OCI-LY1 (cell line): ENCODE measurements at regions not wholly inside any gene's neighbourhood (a gene's known extent, or its start where the extent isn't known, plus 50 kb on each side); places are given as distances from the start of the nearest gene placed in this dataset.

ENCODE experiments used
- H2AFZ ChIP-seq: fragments of 200-600 bp; sonication (generic), shearing (Covaris generic); 2 replicates; pipeline ENCODE4 v1.6.0; 2014; ENCODE audit warnings: antibody characterized with exemption, mild to moderate bottlenecking, low read length
- H3F3A ChIP-seq: fragments of 200-600 bp; sonication (generic), shearing (Covaris generic); 2 replicates; pipeline ENCODE4 v1.6.0; 2014; ENCODE audit warnings: mild to moderate bottlenecking, antibody characterized with exemption, low read length, moderate library complexity; ENCODE audit not compliant: insufficient read depth
- H3K27ac ChIP-seq: fragments of 200-600 bp; sonication (generic); 2 replicates; pipeline ENCODE4 v1.5.1; 2014; ENCODE audit warnings: low read length, mixed run types, mild to moderate bottlenecking, low read depth; ENCODE audit not compliant: poor library complexity, severe bottlenecking
- H3K27me3 ChIP-seq: fragments of 200-600 bp; sonication (generic); 2 replicates; pipeline ENCODE4 v1.6.0; 2014; ENCODE audit warnings: antibody characterized with exemption, mild to moderate bottlenecking, low read length, moderate library complexity; ENCODE audit not compliant: insufficient read depth
- H3K36me3 ChIP-seq: fragments of 200-600 bp; sonication (generic); 2 replicates; pipeline ENCODE4 v1.6.1; 2014; ENCODE audit warnings: mild to moderate bottlenecking, antibody characterized with exemption, low read length, moderate library complexity, mixed read lengths; ENCODE audit not compliant: insufficient read depth
- H3K4me1 ChIP-seq: fragments of 200-600 bp; sonication (generic); 2 replicates; pipeline ENCODE4 v1.5.1; 2014; ENCODE audit warnings: mild to moderate bottlenecking, low read length, moderate library complexity; ENCODE audit not compliant: insufficient read depth, severe bottlenecking
- H3K4me2 ChIP-seq: fragments of 200-600 bp; sonication (generic), shearing (Covaris generic); 2 replicates; pipeline ENCODE4 v1.6.1; 2014; ENCODE audit warnings: low read length
- H3K4me3 ChIP-seq: fragments of 200-600 bp; sonication (generic); 2 replicates; pipeline ENCODE4 v1.5.1; 2014; ENCODE audit warnings: low read length, low read depth, mild to moderate bottlenecking, mixed read lengths; ENCODE audit not compliant: poor library complexity, severe bottlenecking
- H3K79me2 ChIP-seq: fragments of 200-600 bp; shearing (Covaris generic); 2 replicates; pipeline ENCODE4 v1.6.1; 2016; ENCODE audit warnings: mixed run types, low read length, mixed read lengths; ENCODE audit not compliant: insufficient read depth
- H3K9ac ChIP-seq: fragments of 200-600 bp; sonication (generic), shearing (Covaris generic); 2 replicates; pipeline ENCODE4 v1.6.1; 2014; ENCODE audit warnings: mild to moderate bottlenecking, low read length, mixed read lengths
- H3K9me2 ChIP-seq: fragments of 200-600 bp; sonication (generic), shearing (Covaris generic); 2 replicates; pipeline ENCODE4 v1.6.1; 2014; ENCODE audit warnings: low read depth, mild to moderate bottlenecking, low read length, mixed read lengths
- H3K9me3 ChIP-seq: fragments of 200-600 bp; shearing (Covaris generic); 2 replicates; pipeline ENCODE4 v1.6.1; 2014; ENCODE audit warnings: low read length, mixed read lengths
- H4K20me1 ChIP-seq: fragments of 200-600 bp; sonication (generic), shearing (Covaris generic); 2 replicates; pipeline ENCODE4 v1.6.0; 2016; ENCODE audit warnings: mild to moderate bottlenecking, low read length; ENCODE audit not compliant: insufficient read depth
- CTCF ChIP-seq: fragments of 200-600 bp; sonication (generic), shearing (Covaris generic); IDR thresholded peaks from 2 replicates; pipeline ENCODE4 v1.5.1; 2017; ENCODE audit warnings: mild to moderate bottlenecking, antibody characterized with exemption, low read length, moderate library complexity, mixed read lengths
- EZH2 ChIP-seq: fragments of 200-600 bp; sonication (generic), shearing (Covaris generic); IDR thresholded peaks from 2 replicates; pipeline ENCODE4 v1.8.0; 2017; ENCODE audit warnings: borderline replicate concordance, mixed run types, mild to moderate bottlenecking, antibody characterized with exemption, low read length, moderate library complexity, mixed read lengths

GRCh38 chr5:149441986-149442385 lies 62.9 kb upstream of the IL17B start:
- H3K27me3 ChIP-seq: no peaks in the 10 kb centered on the region
- H2AFZ ChIP-seq: no peak overlapping the region
- no peaks in the 10 kb centered on the region for H3K36me3 ChIP-seq
- H3F3A ChIP-seq: no peaks in the 10 kb centered on the region
- no peaks in the 10 kb centered on the region for H3K79me2 ChIP-seq
- H3K4me2 ChIP-seq: no peak overlapping the region
- no peak overlapping the region for H3K27ac ChIP-seq
- H3K4me3 ChIP-seq: no peak overlapping the region
- no peak overlapping the region for H3K9ac ChIP-seq
- H4K20me1 ChIP-seq: no peaks in the 10 kb centered on the region
- H3K9me3 ChIP-seq: no peaks in the 10 kb centered on the region
- TF ChIP-seq EZH2: no peak
- no peak for TF ChIP-seq CTCF
- no peaks in the 10 kb centered on the region for H3K9me2 ChIP-seq
- H3K4me1 ChIP-seq: no peaks in the 10 kb centered on the region

GRCh38 chr5:149441194-149441753 lies 62.2 kb upstream of the IL17B start:
- H2AFZ ChIP-seq: no peak overlapping the region
- no peak overlapping the region for H3K4me2 ChIP-seq
- no peaks in the 10 kb centered on the region for H3K36me3 ChIP-seq
- no peak overlapping the region for H3K27ac ChIP-seq
- H3K4me1 ChIP-seq: no peaks in the 10 kb centered on the region
- no peaks in the 10 kb centered on the region for H3K79me2 ChIP-seq
- no peaks in the 10 kb centered on the region for H3K9me2 ChIP-seq
- H3K9me3 ChIP-seq: no peaks in the 10 kb centered on the region
- no peak for TF ChIP-seq CTCF
- no peak overlapping the region for H3K4me3 ChIP-seq
- no peaks in the 10 kb centered on the region for H3K27me3 ChIP-seq
- H3F3A ChIP-seq: no peaks in the 10 kb centered on the region
- H4K20me1 ChIP-seq: no peaks in the 10 kb centered on the region
- no peak overlapping the region for H3K9ac ChIP-seq

- no peak overlapping the region for H3K27ac ChIP-seq
- no peak overlapping the region for H2AFZ ChIP-seq
- no peak overlapping the region for H3K9ac ChIP-seq
- no peaks in the 10 kb centered on the region for H3K9me2 ChIP-seq
- H3K4me2 ChIP-seq: no peak overlapping the region
- H3F3A ChIP-seq: no peaks in the 10 kb centered on the region
- no peaks in the 10 kb centered on the region for H4K20me1 ChIP-seq
- H3K27me3 ChIP-seq: peaks cover 8% of the 10 kb centered on the region
- H3K79me2 ChIP-seq: no peaks in the 10 kb centered on the region
- H3K36me3 ChIP-seq: no peaks in the 10 kb centered on the region
- H3K4me3 ChIP-seq: no peak overlapping the region
- H3K4me1 ChIP-seq: no peaks in the 10 kb centered on the region
- TF ChIP-seq CTCF: no peak
- TF ChIP-seq EZH2: no peak
- H3K9me3 ChIP-seq: no peaks in the 10 kb centered on the region
These were observed 60.9 kb upstream of the IL17B start for GRCh38 chr5:149439899-149440542.
